Panc1 (cell line): ENCODE measurements at regions not wholly inside any gene's neighbourhood (a gene's known extent, or its start where the extent isn't known, plus 50 kb on each side); places are given as distances from the start of the nearest gene placed in this dataset.

Experiments
- CTCF ChIP-seq: fragments of 450-650 bp; IDR thresholded peaks from 2 replicates; pipeline ENCODE4 v1.5.1; 2017; ENCODE audit warnings: mild to moderate bottlenecking
- POLR2AphosphoS5 ChIP-seq: IDR thresholded peaks from 2 replicates; pipeline ENCODE4 v1.6.1; 2012; ENCODE audit warnings: mild to moderate bottlenecking, low read depth, low read length, moderate library complexity
- REST ChIP-seq, 2 experiments: IDR thresholded peaks; 2 replicates each; pipeline ENCODE4 v1.6.1; 2011 to 2012; ENCODE audit warnings: low read depth in 2 of 2, control low read depth in 1 of 2, low read length in 1 of 2, mild to moderate bottlenecking in 1 of 2, moderate library complexity in 1 of 2; ENCODE audit not compliant: insufficient read depth in 1 of 2
- SIN3A ChIP-seq: IDR thresholded peaks from 2 replicates; pipeline ENCODE4 v1.6.1; 2012; ENCODE audit warnings: low read depth, mild to moderate bottlenecking, low read length, moderate library complexity, borderline replicate concordance; ENCODE audit not compliant: insufficient read depth

- TF ChIP-seq POLR2AphosphoS5 (no peak), CTCF (no peak), REST (IDR thresholded peaks at IDR 0.05; ENCODE audit: insufficient read depth in 1 of 2, low read depth in 2 of 2, low read length in 1 of 2) (no peak), SIN3A (no peak)
Observed at GRCh38 chr12:82619644-82620043, 67.1 kb upstream of the TMTC2 start.
